Heart right ventricle (tissue), 16 donors: ENCODE measurements at regions not wholly inside any gene's neighbourhood (a gene's known extent, or its start where the extent isn't known, plus 50 kb on each side); places are given as distances from the start of the nearest gene placed in this dataset.

Source experiments
- ATAC-seq, 8 donors: fragments of 200-7000 bp; cut with Tn5 transposase; one replicate each; pipeline ENCODE4 v1.9.1; 2020; ENCODE audit warnings: mild to moderate bottlenecking in 8 of 8, moderate library complexity in 8 of 8, moderate number of reproducible peaks in 1 of 8
- DNase-seq, 2 donors: peaks; one replicate each; pipeline ENCODE4 v3.0.0-alpha.2; 2020
- H3K27ac ChIP-seq, 10 donors: fragments of 200-600 bp; sonication (generic) in 2 of 10; one replicate each; pipeline versions ENCODE4 v1.5.0 to v1.8.0; 2020 to 2022; ENCODE audit warnings: mild to moderate bottlenecking in 3 of 10
- H3K27me3 ChIP-seq, 7 donors: fragments of 200-600 bp; one replicate each; pipeline ENCODE4 v1.8.0; 2021 to 2022; ENCODE audit warnings: mild to moderate bottlenecking in 2 of 7
- H3K36me3 ChIP-seq, 9 donors: fragments of 200-600 bp; sonication (generic) in 1 of 9; one replicate each; pipeline versions ENCODE4 v1.5.0 to v1.8.0; 2020 to 2022; ENCODE audit warnings: mild to moderate bottlenecking in 2 of 9
- H3K4me1 ChIP-seq, 9 donors: fragments of 200-600 bp; sonication (generic) in 1 of 9; one replicate each; pipeline versions ENCODE4 v1.5.0 to v1.8.0; 2020 to 2022; ENCODE audit warnings: mild to moderate bottlenecking in 4 of 9
- H3K4me3 ChIP-seq, 10 donors: fragments of 200-600 bp; sonication (generic) in 2 of 10; one replicate each; pipeline versions ENCODE4 v1.5.0 to v1.8.0; 2020 to 2022; ENCODE audit warnings: mild to moderate bottlenecking in 7 of 10, moderate library complexity in 2 of 10
- H3K9me3 ChIP-seq, 11 donors: fragments of 200-600 bp in 10 of 11; sonication (generic) in 2 of 11; one replicate each; pipeline versions ENCODE4 v1.5.0 to v1.8.0; 2013 to 2022; ENCODE audit warnings: mild to moderate bottlenecking in 2 of 11, control low read depth in 1 of 11, moderate library complexity in 1 of 11
- CTCF ChIP-seq, 9 donors: fragments of 200-600 bp; sonication (generic) in 2 of 9; IDR thresholded peaks; one replicate each; pipeline versions ENCODE4 v1.5.0 to v1.8.0; 2021 to 2022; ENCODE audit warnings: antibody characterized with exemption in 9 of 9, mild to moderate bottlenecking in 5 of 9, moderate library complexity in 1 of 9
- WGBS, 2 donors: extraction: QIAGEN DNeasy Blood & Tissue Kit; methylation state at CpG; one replicate each; pipeline ENCODE4 v1.1.7; 2013; ENCODE audit warnings: inconsistent platforms in 1 of 2; 5-methylcytosine and 5-hydroxymethylcytosine counted together
- intact Hi-C, 10 donors: fragments of 100-400 bp; cut with DNase I; formaldehyde crosslinking; loops; one replicate each; pipeline versions ENCODE4 v1.11.1 to v1.14.2; 2022
- donor health status: Arrhythmogenic right ventricular cardiomyopathy.
- donor health status: ischemic (EF 13 %, LVEDD 7.1; RV severe dilation, severe dysfunction).
- donor health status: healthy with polysubstance abuse.
- donor health status: DM: no; HTN: yes; CAD: no.
- donor health status: DM: no; HTN: no; CAD: no.
- donor health status: ischemic (EF 25% LVEDD 6.9; RV normal size, moderate dysfunction).
- donor health status: ischemic (EF 25% LVEDD 5.7; RV mildly dilated, moderate dysfunction).
- donor health status: healthy.
- donor health status: DM: yes; HTN: yes; CAD: no.
- donor health status: Ischemic cardiomyopathy.
- donor health status: ischemic (EF 35%, LVEDD 5.7; RV mildly dilated, moderate dysfunction).
- donor health status: nonischemic (EF 11% LVEDD 7.7; RV severe dilation, severe dysfunction).
- donor health status: DM: yes; HTN: yes; CAD: no.
- donor health status: PGD.
- donor health status: ischemic (EF 29% LVEDD 5.4; RV normal size, mild dysfunction).
- donor health status: nonischemic (EF 23%, LVEDD 6.1; RV moderate dilation, normal function).

- intact Hi-C loops: loop anchor here in 1 of 10 donors (10.0 kb wide), 1 partner anchor 299 kb away; the partner anchor contains the start of gene POSTN
- 48 to 50% methylated on average over 3 of the region's 3 CpGs for WGBS, 2 donors
- Histone ChIP-seq H3K36me3 (no peaks in the 10 kb centered on the region), H3K4me1 (peaks cover 0 to 17% (median 0%) of the 10 kb centered on the region in 9 donors), H3K27me3 (no peaks in the 10 kb centered on the region), H3K9me3 (no peaks in the 10 kb centered on the region), H3K4me3 (no peak overlapping the region), H3K27ac (peak overlapping the region in 3 of 10 donors; percentile 31 to 47 (median 35))
- DNase-seq (no peak), ATAC-seq (peak in 2 of 8 donors; percentile 41 to 46)
- no peak for TF ChIP-seq CTCF (IDR thresholded peaks at IDR 0.05)
These were observed 190.1 kb upstream of the CSNK1A1L start for GRCh38 chr13:37295573-37295972.

GRCh38 chr13:37295071-37295470 lies 189.6 kb upstream of the CSNK1A1L start:
- DNase-seq (peak; percentile 33 to 36), ATAC-seq (peak; percentile 61 to 99 (median 86))
- Histone ChIP-seq H3K36me3 (no peaks in the 10 kb centered on the region), H3K27ac (peak overlapping the region in 3 of 10 donors; percentile 31 to 63 (median 47)), H3K4me1 (peaks cover 0 to 17% (median 0%) of the 10 kb centered on the region in 9 donors), H3K27me3 (no peaks in the 10 kb centered on the region), H3K9me3 (no peaks in the 10 kb centered on the region), H3K4me3 (no peak overlapping the region)
- WGBS, 2 donors: 51 to 60% methylated on average over 9 of the region's 9 CpGs
- no peak for TF ChIP-seq CTCF (IDR thresholded peaks at IDR 0.05)
- intact Hi-C loops: loop anchor here in 1 of 10 donors (10.0 kb wide), 1 partner anchor 300 kb away; the partner anchor contains the start of gene POSTN

GRCh38 chr13:37294472-37294871 lies 189.0 kb upstream of the CSNK1A1L start:
- TF ChIP-seq CTCF (IDR thresholded peaks at IDR 0.05): no peak
- ATAC-seq (no peak), DNase-seq (no peak)
- no peaks in the 10 kb centered on the region for H3K27me3 ChIP-seq
- 93 to 96% methylated on average over 6 of the region's 6 CpGs for WGBS, 2 donors
- H3K36me3 ChIP-seq: no peaks in the 10 kb centered on the region
- peak overlapping the region in 3 of 10 donors; percentile 28 to 63 (median 47) for H3K27ac ChIP-seq
- H3K4me3 ChIP-seq: no peak overlapping the region
- intact Hi-C loops: loop anchor here in 1 of 10 donors (10.0 kb wide), 1 partner anchor 300 kb away; the partner anchor contains the start of gene POSTN
- H3K9me3 ChIP-seq: no peaks in the 10 kb centered on the region
- H3K4me1 ChIP-seq: peaks cover 0 to 17% (median 0%) of the 10 kb centered on the region in 9 donors

GRCh38 chr13:37293295-37293694 lies 187.8 kb upstream of the CSNK1A1L start:
- Histone ChIP-seq H3K27me3 (no peaks in the 10 kb centered on the region), H3K9me3 (no peaks in the 10 kb centered on the region), H3K36me3 (no peaks in the 10 kb centered on the region), H3K4me1 (peaks cover 0 to 24% (median 3%) of the 10 kb centered on the region in 9 donors), H3K4me3 (no peak overlapping the region), H3K27ac (no peak overlapping the region)
- ATAC-seq (no peak), DNase-seq (no peak)
- intact Hi-C loops: loop anchor here in 1 of 10 donors (10.0 kb wide), 1 partner anchor 302 kb away; the partner anchor contains the start of gene POSTN
- WGBS, 2 donors: 90 to 93% methylated on average over 3 of the region's 3 CpGs
- no peak for TF ChIP-seq CTCF (IDR thresholded peaks at IDR 0.05)
